HS-5 (cell line): ENCODE measurements at regions not wholly inside any gene's neighbourhood (a gene's known extent, or its start where the extent isn't known, plus 50 kb on each side); places are given as distances from the start of the nearest gene placed in this dataset.
"Not testable (repeated sequence)": the region's sequence is repeated elsewhere in the genome, so short reads cannot be mapped to it uniquely, and the experiment has no call there.

Experiments used
- DNase-seq: peaks from one replicate; pipeline ENCODE4 v3.0.0-alpha.2; 2012; ENCODE audit warnings: low read depth

DNA sequence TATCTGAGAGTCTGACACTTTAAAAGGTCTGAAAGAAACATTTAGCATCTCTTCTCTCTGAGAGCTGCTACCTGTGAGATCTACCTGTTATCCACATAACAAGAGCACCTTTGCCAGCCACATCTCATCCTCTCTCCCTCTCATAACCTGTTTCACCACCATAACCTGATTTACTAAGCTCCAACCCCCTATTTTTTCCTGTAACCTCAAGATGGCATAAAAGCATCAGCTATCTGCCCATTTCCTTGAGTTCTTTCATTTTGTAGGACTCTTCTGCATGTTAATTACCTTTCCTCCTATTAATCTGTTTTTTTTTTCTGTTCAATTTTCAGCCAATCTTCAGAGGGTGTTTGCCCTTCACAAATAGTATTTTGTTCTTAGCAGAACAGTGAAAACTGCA lies 136.5 kb upstream of the KCNK1 start:
- no peak for DNase-seq

DNA sequence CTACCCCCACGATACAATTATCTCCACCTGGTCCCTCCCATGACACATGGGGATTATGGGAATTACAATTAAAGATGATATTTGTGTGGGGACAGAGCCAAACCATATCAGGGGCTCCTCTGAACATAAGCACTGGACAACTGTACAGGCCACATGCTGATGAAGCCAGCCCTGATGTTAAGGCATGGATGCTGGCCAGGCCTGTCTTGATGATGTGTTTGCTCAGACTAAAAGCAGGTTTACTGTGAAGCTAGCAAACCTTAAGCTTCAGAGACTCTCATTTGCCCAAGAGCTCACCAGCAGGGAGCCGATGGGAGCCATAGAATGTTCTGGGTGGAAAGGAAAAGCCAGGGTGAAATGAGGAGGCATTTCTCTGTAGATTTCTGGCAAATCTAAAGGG lies 135.3 kb upstream of the KCNK1 start:
- no peak for DNase-seq

DNA sequence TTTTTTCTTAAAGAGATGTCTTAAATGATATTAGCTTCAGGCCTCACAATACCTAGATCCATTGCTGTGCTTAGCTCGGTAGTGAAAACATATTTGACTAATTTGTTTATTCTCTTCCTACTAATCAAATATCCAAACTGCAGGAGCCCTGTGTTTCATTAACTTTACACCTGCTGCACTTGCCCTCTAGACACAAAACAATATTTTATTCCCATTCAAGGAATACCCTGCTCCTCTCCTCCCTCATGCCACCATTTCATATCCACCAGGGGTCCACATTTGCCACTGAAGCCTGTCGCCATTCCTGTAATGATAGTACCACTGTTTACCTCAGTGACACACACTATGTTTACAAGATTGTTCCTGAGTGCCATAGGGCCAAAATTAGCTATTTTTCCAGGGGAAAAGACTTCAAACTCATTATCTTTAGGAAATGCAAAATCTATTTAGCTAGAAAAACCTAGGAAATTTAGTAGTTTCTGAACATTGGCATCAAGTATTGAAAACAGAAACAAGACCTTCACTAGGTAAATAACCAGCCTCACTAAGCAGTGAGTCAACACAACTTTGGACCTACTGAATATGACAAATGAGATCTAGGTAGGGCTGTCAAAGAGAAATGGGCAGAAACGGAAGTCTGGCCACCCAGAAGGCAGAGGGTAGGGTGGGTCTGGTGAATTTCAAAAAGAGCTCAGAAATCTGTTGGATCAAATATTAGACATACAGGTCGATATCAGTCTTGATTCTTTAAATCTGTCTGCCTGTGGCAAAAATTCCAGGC lies 134.6 kb upstream of the KCNK1 start:
- DNase-seq: no peak

DNA sequence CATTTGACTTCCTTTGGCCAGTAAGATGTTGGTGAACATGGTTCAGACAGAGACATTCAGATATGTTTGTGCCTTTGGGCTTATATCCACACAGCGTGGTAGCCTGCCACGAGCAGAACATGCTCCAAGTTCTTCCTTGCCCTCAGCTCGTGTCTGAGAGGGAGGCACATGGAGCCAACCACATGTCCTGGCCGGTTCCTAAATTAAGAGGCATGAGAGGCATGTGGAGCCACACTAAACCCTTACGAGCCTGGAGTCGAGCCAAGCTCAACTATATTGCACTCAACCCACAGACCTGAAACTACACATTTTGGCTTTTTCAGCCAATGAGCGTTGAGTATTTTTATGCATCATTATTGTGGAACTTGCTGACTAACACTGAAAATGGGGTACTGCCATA lies 133.7 kb upstream of the KCNK1 start:
- no peak for DNase-seq

DNA sequence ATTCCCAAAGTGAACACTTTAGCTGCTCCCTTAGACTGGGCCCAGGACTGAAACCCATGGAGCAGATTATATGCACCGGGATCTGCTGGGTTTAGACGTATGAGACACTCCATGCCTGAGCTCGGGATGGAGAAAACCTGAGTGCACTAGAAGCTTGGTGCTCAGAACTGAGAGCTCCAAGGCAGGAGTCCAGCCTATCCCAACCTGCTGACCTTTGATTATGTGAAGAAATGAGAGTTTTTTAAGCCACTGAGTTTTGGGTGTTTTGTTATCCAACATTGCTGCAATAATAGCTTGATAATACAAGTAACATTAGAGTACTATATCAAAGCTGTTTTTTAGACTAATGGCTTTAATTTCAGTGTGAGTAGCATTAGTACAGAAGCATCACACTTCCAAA lies 131.5 kb upstream of the KCNK1 start:
- DNase-seq: no peak

DNA sequence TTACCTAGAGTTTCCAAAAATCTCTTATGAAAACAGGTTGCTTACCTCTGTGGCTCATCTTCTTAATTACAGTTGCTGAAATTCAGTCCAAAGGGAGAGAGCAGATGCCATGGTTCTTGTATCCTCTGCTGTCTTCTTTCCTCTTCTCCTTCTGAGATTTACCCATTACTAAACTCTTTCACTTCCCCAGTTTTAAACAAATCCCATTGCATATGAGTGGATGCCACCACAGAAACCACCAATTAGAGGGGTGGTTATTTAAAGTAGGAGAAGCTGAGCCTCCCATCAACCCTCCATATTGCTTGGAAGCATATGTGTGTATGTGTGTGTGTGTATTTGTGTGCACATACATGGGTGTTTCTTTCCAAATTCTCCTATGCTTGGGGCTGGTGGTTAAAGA lies 128.5 kb upstream of the KCNK1 start:
- no peak for DNase-seq

DNA sequence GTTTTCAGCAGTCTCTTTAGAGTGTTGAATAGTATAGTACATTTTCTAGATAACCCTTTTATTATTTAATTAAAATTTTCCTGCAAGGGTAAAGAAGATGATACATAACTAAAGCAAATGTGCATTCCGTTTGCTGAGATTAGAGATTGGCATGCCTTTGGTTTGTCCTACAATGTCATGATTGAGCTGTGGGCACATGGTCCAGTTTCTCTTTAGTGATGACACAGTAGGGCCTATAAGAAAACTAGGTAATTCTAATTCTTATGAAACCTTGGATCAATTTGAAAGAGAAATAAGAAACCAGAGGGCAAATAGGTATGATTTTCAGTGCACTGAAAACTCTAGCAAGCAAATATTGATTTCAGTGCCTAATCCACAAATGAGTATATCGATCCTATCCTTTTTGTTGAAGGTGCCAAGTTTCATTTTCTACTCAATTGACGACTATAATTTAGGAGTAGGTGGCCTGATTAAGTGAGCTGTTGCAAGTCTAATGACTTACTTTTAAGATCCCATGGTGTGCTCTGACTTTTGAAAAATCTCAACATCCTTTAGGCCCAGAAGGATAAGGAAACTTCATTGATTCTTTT lies 128.0 kb upstream of the KCNK1 start:
- no peak for DNase-seq

DNA sequence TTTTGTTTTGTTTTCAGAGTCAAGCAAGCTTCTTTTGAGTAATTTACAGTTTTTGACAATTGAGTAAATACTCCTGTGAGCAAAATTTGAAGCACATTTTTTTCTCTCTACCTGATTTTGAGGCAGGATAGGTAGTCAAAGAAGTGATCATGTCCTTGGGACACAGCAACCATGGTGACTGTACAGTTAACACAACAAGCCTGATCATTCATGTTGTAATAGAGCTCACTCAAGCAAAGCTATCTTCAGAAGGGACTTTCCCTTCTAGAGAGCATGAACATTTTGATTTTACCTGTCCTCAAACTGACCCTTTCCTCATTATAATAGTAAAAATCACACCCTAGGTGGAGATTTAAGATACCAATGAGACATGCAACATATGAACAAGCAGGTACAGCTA lies 126.5 kb upstream of the KCNK1 start:
- DNase-seq: no peak

DNA sequence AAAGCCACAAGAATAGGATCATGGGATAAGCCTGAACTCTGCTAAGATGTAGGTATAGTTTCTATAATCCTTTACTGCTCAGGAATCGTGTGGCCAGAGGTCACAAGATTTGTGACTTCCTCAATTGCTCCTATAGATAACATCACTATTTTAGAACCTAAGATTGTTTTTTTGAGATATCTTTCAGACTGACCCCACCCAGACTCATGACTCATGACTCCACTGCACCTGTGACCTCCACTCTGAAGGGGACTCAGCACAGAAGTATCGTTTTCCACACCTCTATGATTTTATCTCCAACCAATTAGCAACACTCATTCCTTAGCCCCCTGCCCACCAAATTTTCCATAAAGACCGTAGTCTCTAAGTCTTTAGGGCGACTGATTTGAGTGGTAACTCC lies 124.5 kb upstream of the KCNK1 start:
- DNase-seq: no peak

DNA sequence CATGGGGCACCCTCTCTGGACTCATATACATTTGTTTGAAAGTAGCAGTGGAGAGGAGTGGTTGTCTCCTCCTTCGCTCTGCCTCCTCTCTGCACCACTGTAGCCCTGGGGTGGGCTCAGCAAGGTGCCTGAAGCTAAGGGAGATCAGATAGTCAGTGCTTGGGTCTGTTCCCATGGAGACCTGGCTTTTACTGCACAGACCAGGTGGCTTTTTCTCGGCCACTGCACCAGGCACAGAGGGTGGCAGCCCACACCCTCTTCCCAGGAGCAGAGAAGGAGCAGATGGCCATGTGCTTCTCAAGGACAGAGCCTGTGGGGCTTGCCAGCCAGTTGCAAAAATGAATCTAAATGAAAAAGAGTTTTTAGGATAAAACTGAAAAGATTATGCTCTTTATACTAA lies 123.4 kb upstream of the KCNK1 start:
- no peak for DNase-seq

DNA sequence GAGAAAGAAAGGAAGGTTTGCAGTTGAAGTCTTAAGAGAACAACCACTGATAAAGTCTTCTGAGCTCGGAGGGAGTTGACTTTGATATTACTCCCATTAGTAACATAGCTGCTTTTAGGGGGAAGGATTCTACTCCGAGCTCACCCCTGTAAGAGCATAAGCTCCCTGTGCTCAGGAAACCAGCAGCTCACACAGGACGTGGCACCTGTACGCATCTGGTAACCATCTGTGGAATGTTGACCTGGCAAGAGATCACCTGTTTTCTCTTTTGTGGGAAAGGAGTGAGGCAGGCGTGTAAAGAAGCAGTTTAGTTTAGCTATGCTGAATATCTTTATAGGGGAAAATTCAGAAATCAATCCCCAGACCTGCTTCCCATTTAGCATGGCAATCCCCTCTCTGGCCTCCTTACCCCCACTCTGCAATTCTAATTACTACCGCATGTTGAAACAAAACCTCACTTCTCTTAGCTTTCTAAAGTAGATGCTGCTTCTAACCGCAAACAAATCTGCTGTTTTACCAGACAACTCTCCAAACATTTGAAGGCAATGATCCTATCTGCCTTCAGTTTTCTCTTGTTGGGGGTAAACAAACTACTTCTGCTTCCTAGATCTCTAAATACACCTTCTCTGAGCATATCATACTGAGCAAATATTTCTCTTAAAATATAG lies 121.8 kb upstream of the KCNK1 start:
- DNase-seq: no peak

DNA sequence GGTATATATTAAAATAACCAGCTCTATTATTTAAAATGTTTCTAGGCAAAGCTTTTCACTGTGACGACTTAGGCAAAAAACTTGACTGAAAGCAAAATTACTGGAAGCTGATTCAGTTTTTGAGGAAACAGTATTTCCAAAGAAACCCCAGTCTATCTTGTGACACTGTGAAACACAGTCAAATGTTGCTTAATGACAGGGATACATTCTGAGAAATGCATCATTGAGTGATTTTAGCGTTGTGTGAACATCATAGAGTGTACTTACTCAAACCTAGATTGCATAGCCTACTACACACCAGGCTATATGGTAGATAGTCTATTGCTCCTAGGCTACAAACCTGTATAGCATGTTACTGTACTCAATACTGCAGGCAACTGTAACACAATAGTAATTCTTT lies 116.9 kb upstream of the KCNK1 start:
- no peak for DNase-seq

DNA sequence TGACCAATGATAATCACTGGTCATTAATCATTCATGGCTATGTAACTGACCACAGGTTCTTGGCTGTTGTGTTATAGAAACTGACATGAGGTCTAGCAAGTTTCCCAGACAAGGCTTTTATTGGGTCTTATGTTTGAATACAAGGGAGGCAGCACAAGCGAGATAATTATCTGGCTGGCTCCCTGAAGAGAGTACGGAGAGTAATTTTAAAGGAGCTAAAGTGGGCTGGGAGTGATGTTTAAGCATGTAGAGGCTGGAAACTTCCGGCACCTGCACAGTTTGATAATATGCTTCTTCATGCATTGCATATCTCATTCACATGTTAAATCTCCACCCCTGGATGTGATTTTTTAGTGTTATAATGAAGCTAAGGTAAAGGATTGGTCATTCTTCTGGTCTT lies 116.2 kb upstream of the KCNK1 start:
- no peak for DNase-seq

DNA sequence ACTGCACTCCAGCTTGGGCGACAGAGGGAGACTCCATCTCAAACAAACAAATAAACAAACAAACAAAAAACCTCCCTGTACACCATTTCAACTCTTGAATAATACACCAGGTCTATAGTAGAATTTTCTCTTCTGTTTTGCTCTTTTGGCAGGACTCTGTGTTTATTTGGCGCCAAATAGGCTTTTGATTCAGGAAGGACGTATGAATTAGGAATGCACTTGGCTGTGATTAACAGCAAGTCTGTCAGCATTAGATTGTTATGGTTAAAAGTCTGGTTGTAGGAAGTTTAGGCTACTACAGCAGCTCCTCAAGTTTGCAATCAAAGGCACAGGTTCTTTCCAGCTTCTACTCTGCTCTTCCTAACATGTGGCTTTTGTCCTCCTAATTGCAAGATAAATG lies 113.8 kb upstream of the KCNK1 start:
- no peak for DNase-seq

DNA sequence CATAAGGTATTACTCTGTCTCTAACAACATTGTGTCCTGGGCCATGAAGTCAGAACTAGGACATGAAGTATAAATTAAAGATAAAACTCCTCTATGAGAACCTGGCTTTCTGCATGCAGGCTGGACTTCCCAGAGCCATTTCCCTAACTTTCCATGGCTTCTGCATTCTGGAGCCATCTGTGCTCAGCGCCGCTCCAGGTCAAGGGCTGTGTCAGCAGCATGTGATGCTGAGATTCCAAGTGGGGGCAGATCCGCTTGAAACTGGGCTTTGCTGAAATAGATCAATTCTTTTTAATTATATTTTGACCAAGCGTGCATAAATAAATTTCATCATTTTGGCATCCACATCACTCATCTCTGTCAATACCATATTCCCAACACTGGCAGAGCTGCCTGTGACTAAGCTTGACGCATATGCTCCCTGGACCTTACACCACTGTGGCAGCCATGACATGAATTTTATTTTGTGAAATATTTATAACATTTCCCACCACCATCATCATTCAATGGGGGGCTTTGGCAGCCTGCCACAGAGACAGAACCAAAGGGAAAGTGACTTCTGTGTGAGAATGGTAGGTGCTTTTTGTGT lies 110.4 kb upstream of the KCNK1 start:
- DNase-seq: no peak

DNA sequence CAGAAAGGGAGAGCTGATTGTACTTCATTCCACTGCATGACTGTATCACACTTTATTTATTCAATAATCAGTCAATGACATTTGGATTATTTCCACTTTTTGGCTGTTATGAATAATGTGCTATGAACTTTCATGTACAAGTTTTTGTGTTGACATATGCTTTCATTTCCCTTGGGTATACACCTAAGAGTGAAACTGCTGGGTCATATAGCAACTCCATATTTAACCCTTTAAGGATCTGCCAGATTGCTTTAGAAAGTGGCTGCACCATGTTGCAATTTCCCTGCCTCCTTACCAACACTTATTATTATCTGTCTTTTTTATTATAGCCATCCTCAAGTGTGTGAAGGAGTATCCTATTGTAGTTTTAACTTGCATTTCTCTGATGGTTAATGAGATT lies 108.8 kb upstream of the KCNK1 start:
- no peak for DNase-seq

DNA sequence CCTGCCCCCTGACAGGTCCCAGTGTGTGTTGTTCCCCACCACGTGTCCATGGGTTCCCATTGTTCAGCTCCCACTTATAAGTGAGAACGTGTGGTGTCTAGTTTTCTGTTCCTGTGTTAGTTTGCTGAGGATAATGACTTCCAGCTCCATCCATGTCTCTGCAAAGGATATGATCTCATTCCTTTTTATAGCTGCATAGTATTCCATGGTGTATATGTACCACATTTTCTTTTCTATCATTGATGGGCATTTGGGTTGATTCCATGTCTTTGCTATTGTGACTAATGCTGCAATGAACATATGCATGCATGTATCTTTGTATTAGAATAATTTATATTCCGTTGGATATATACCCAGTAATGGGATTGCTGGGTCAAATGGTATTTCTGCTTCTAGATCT lies 108.0 kb upstream of the KCNK1 start:
- DNase-seq: not testable (repeated sequence)

DNA sequence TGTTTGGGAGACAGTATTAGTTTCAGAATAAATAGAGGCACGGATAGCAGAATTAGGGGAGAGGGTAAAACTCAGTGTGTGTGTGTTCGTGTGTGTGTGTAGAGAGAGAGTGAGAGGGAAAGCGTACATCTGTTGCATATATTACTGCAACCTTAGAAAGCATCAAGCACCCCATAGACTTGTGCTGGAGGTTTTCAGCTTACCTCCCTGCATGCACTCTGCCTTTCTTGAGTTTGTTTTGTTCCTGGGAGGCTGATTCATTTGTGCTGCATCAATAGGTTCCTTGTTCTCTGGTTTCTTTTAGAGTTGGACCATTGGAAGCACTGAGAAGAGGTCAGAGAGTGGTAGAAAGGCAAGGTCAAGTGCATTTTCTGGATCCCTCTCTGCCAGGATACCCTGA lies 104.4 kb upstream of the KCNK1 start:
- no peak for DNase-seq

DNA sequence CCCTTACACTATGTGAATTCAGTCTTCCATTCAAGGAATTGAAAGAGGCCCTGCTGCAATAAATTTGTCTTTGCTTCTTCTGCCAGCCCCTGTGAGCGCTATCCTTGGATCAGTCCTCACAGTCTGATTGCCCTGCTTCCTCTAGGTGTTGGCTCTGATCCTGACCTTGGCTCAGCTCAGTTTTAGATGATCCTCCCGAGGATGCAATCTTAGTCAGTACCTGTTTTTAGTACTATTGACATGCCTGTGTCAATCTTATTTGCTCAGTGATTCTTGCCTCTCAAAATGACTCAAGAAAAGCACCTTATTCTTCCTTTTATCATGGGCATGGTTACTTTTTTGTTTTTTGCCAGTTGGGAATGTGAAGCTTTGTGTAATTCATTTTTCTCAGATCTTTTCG lies 101.4 kb upstream of the KCNK1 start:
- no peak for DNase-seq

DNA sequence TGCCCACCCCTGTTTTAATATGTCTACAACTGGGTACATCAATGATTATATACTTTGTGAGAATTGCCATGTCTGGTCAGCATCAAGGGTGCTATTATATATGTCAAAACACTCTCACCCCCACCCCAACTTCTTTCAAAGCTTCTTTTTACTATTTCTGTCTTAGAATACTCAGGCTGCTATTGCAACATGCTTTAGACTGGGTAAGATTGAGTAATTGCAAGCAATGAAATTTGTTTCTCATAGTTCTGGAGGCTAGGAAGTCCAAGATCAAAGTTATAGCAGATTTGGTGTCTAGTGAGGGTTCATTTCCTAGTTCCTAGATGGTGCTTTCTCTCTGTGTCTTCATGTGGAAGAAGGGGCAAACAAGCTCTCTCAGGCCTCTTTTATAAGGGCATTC lies 100.5 kb upstream of the KCNK1 start:
- no peak for DNase-seq

DNA sequence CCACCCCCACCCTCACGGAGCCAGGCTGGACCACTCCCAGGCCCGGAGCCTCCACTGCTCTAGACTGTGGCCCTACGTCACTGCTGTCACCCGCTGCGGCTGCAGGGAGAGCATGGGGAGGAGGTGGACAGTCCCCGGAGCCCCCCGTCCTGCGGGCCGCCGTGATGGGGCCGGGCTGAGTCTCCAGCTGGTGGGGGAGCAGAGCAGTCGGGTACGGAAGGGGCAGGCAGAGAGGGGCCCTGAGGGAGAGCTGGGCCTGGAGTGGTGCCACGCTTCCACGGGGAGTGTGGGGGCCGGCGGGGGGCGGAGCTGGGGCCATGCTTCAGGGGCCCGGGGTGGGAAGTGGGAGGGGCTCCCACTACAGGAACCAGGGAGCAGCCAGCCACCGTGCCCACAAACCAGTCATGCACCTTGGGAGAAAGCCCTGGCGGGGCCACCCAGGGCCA lies 98.9 kb upstream of the KCNK1 start:
- no peak for DNase-seq

DNA sequence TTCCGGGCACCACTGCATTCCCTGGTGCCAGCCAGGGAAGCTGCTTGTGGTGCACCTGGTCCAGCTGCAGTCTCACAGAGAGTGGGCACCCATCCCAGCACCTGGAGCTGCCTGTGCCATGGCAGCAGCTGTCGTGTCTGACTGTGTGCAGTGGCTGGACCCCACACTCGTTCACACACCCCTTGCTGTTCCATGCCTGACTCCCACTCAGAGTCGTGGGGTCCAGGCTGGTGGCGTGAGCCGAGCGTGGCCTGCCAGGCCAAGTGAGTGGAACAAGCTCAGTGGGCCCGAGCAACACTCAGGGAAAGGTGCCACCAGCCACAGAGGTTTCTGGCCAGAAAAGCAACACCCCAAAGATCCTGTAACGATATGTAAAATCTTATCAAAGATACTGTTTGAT lies 97.2 kb upstream of the KCNK1 start:
- DNase-seq: no peak

DNA sequence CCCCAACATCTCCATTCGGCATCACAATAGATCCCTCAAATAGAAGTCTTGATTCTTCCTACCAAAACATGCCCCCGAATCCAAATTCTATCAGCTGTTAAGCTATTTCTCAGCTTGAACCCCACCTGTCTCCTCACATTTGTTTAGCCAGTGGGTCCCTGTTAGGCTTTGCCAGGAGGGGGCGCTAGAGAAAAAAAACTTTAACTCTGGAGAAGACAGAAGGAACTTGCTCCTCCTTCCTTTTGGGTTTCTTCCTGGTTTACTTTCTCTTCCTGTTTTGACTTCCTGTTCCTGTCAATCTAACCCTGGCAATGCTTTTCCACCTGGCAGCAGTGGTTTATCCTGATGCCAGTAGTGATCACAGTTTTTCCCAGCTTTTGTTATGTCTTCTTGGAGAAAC lies 95.6 kb upstream of the KCNK1 start:
- no peak for DNase-seq
